HepG2 (cell line): ENCODE measurements at regions not wholly inside any gene's neighbourhood (a gene's known extent, or its start where the extent isn't known, plus 50 kb on each side); places are given as distances from the start of the nearest gene placed in this dataset.
A peak's percentile ranks its signal among the peaks of the same experiment; 100 is the strongest.

ENCODE experiments used
- ARID5B ChIP-seq: IDR thresholded peaks from 2 replicates; pipeline ENCODE4 v1.4.0; 2020; ENCODE audit warnings: mild to moderate bottlenecking, missing genetic modification reagents
- ATF7 ChIP-seq, 2 experiments: fragments of 450-650 bp in 1 of 2; sonication (generic) in 1 of 2; formaldehyde crosslinking in 1 of 2; IDR thresholded peaks; 2 replicates each; pipeline versions ENCODE4 v1.4.0 to v1.6.1; 2016 to 2020; ENCODE audit warnings: antibody characterized with exemption in 1 of 2, mild to moderate bottlenecking in 1 of 2, missing genetic modification reagents in 1 of 2
- FOXO1 ChIP-seq: sonication (generic); formaldehyde crosslinking; IDR thresholded peaks from 2 replicates; pipeline ENCODE4 v1.4.0; 2020; ENCODE audit warnings: missing genetic modification reagents
- GRHL1 ChIP-seq: sonication (generic); formaldehyde crosslinking; conservative IDR thresholded peaks from 2 replicates; pipeline ENCODE4 v1.8.0; 2022; ENCODE audit warnings: missing genetic modification reagents
- HES4 ChIP-seq: sonication (generic); formaldehyde crosslinking; IDR thresholded peaks from 2 replicates; pipeline ENCODE4 v1.9.0; 2021; ENCODE audit warnings: mild to moderate bottlenecking, missing genetic modification reagents, borderline replicate concordance
- SMARCE1 ChIP-seq: fragments of 450-650 bp; IDR thresholded peaks from 2 replicates; pipeline ENCODE4 v1.6.1; 2017; ENCODE audit warnings: borderline replicate concordance
- TIGD3 ChIP-seq: sonication (generic); formaldehyde crosslinking; IDR thresholded peaks from 2 replicates; pipeline ENCODE4 v1.5.1; 2020; ENCODE audit warnings: mild to moderate bottlenecking, missing genetic modification reagents, borderline replicate concordance
- ZBTB46 ChIP-seq: sonication (generic); formaldehyde crosslinking; IDR thresholded peaks from 2 replicates; pipeline ENCODE4 v1.4.0; 2020; ENCODE audit warnings: mild to moderate bottlenecking, missing genetic modification reagents, borderline replicate concordance
- ZNF33A ChIP-seq: sonication (generic); formaldehyde crosslinking; IDR thresholded peaks from 2 replicates; pipeline ENCODE4 v1.5.1; 2020; ENCODE audit warnings: missing genetic modification reagents, mild to moderate bottlenecking, moderate library complexity, borderline replicate concordance
- ZNF7 ChIP-seq: IDR thresholded peaks from 2 replicates; pipeline ENCODE4 v1.6.1; 2016; ENCODE audit warnings: missing biosample characterization, missing genetic modification reagents
- ZUFSP ChIP-seq: sonication (generic); formaldehyde crosslinking; IDR thresholded peaks from 2 replicates; pipeline ENCODE4 v1.9.0; 2021; ENCODE audit warnings: missing genetic modification reagents, mild to moderate bottlenecking, borderline replicate concordance
- TF ChIP-seq, protein P1 (sequence below): sonication (generic); formaldehyde crosslinking; IDR thresholded peaks from 2 replicates; pipeline ENCODE4 v1.5.0; 2020; ENCODE audit warnings: mild to moderate bottlenecking, missing genetic modification reagents, moderate library complexity
- TF ChIP-seq, protein P2 (sequence below): sonication (generic); formaldehyde crosslinking; IDR thresholded peaks from 2 replicates; pipeline ENCODE4 v1.4.0; 2020; ENCODE audit warnings: mild to moderate bottlenecking, missing genetic modification reagents

DNA sequence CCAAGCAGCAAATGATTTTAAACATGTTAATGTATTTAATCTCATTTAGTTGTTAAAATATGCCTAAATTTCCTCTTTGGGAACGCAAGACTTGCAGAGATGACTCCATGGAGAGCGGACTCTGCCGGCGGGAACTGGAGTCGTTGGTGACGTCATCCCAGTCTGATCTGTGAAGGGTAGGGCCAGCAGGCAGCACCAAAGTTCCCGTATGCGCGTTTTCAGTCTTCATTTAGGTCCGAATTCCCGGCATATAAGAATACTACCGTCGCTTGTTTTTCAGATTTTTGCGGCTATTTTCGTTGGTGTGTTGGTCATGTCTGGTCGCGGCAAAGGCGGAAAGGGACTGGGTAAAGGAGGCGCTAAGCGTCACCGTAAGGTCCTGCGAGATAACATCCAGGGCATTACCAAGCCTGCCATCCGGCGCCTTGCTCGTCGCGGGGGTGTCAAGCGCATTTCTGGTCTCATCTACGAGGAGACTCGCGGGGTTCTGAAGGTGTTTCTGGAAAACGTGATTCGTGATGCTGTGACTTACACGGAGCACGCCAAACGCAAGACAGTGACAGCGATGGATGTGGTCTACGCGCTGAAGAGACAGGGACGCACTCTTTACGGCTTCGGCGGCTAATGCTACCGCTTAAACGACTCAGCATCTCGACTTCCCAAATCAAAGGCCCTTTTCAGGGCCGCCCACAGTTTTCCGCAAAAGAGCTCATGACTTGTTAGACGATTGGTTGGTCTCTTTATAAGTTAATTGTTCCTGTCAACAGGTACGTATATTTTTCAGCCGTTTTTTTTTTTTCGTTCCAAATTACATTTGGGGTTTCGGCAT lies 117.3 kb downstream of the HFE start (continued):
- TF ChIP-seq, protein P1, sequence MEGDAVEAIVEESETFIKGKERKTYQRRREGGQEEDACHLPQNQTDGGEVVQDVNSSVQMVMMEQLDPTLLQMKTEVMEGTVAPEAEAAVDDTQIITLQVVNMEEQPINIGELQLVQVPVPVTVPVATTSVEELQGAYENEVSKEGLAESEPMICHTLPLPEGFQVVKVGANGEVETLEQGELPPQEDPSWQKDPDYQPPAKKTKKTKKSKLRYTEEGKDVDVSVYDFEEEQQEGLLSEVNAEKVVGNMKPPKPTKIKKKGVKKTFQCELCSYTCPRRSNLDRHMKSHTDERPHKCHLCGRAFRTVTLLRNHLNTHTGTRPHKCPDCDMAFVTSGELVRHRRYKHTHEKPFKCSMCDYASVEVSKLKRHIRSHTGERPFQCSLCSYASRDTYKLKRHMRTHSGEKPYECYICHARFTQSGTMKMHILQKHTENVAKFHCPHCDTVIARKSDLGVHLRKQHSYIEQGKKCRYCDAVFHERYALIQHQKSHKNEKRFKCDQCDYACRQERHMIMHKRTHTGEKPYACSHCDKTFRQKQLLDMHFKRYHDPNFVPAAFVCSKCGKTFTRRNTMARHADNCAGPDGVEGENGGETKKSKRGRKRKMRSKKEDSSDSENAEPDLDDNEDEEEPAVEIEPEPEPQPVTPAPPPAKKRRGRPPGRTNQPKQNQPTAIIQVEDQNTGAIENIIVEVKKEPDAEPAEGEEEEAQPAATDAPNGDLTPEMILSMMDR (CRISPR knock-in tag), result peak; percentile 53
- TF ChIP-seq ATF7 (IDR thresholded peaks at IDR 0.05) (peak; percentile 100), ATF7 (CRISPR knock-in tag; IDR thresholded peaks at IDR 0.05) (peak; percentile 100), ZBTB46 (CRISPR knock-in tag) (no peak), ZUFSP (no peak), SMARCE1 (no peak), GRHL1 (no peak), ZNF7 (CRISPR knock-in tag) (peak; percentile 23; the same call in 1 of the 2 replicates), ARID5B (peak; percentile 78), HES4 (CRISPR knock-in tag) (peak; percentile 58; the same call in 1 of the 2 replicates), ZNF33A (0 out of 2 replicates have a peak, but pooled peaks have one; percentile 49), TIGD3 (CRISPR knock-in tag) (peak; percentile 56; the same call in 1 of the 2 replicates), FOXO1 (CRISPR knock-in tag) (peak; percentile 59; the same call in 1 of the 2 replicates)
- TF ChIP-seq, protein P2, sequence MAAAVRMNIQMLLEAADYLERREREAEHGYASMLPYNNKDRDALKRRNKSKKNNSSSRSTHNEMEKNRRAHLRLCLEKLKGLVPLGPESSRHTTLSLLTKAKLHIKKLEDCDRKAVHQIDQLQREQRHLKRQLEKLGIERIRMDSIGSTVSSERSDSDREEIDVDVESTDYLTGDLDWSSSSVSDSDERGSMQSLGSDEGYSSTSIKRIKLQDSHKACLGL (CRISPR knock-in tag), result peak; percentile 87; the same call in 1 of the 2 replicates
